Activated T-helper 2 cell treated with anti-CD3 and anti-CD28 coated beads, Interferon-gamma antibody, Interleukin-2, Interleukin-4, amounts not matched to agents 10 μg/mL and 5 μg/mL and 100 μg/mL, durations not matched to agents 14 hours and 24 hours and 36 hours (primary cell): ENCODE measurements at regions not wholly inside any gene's neighbourhood (a gene's known extent, or its start where the extent isn't known, plus 50 kb on each side); places are given as distances from the start of the nearest gene placed in this dataset.

ENCODE experiments used
- DNase-seq: peaks from one replicate; pipeline ENCODE4 v3.0.0; 2021; ENCODE audit warnings: low spot score
- H3K27ac Mint-ChIP-seq: one replicate; pipeline ENCODE4 v1.8.0; 2021; ENCODE audit warnings: mixed read lengths
- H3K27me3 Mint-ChIP-seq: one replicate; pipeline ENCODE4 v1.8.0; 2021; ENCODE audit warnings: low read depth, mixed read lengths
- H3K36me3 Mint-ChIP-seq: one replicate; pipeline ENCODE4 v1.8.0; 2021; ENCODE audit warnings: low read depth, mixed read lengths
- H3K4me1 Mint-ChIP-seq: one replicate; pipeline ENCODE4 v1.8.0; 2021; ENCODE audit warnings: low read depth, mixed read lengths
- H3K4me3 Mint-ChIP-seq: one replicate; pipeline ENCODE4 v1.8.0; 2021; ENCODE audit warnings: low read depth, mild to moderate bottlenecking, moderate library complexity, mixed read lengths
- H3K9me3 Mint-ChIP-seq: one replicate; pipeline ENCODE4 v1.8.0; 2021; ENCODE audit warnings: mixed read lengths
- intact Hi-C: fragments of 100-400 bp; cut with micrococcal nuclease; formaldehyde crosslinking; loops from one replicate; pipeline ENCODE4 v1.15.1; 2023

DNA sequence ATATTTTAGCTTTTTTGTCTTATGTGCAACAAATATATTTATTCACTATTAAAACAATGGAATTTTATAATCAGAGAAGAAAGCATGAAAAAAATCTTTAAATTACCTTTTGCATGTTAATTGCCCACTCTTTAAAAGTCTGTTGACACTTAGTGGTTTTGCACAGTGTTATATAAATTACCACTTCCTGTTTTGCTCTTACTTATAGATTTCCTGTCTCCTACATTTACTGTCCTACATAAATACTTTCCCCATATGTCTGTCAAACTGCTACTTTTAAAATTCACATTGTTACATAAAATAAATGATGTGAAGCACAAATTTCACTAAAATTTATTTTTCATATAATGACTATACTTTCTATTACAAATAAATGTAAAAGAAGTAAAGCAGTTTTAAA lies 161.1 kb upstream of the NDST4 start:
- no peak for DNase-seq
- Mint-ChIP-seq H3K4me1 (peaks cover 23% of the 10 kb centered on the region), H3K4me3 (no peak overlapping the region), H3K27me3 (no peaks in the 10 kb centered on the region), H3K27ac (no peak overlapping the region), H3K9me3 (peaks cover 7% of the 10 kb centered on the region), H3K36me3 (no peaks in the 10 kb centered on the region)
- intact Hi-C loops, result no loop called here

DNA sequence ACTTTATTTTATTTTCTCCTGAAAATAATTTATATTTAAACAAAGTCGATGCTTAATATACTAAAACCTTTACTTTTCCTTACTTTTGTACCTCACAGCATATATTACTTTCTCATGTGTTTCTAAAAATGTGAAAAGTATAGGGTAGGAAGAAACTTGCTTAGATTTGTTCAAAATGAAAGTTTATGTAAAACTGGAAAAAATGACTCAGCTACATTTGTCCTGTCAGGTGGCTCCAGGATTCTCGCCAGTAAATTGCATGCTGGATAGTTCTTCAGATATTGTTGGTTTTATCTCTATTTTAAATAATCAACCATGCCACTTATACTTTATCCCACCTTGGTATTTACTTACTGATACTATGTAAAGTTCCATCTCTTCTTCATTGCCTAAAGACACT lies 159.2 kb upstream of the NDST4 start:
- Mint-ChIP-seq H3K9me3 (peaks cover 7% of the 10 kb centered on the region), H3K4me3 (no peak overlapping the region), H3K36me3 (no peaks in the 10 kb centered on the region), H3K4me1 (peaks cover 22% of the 10 kb centered on the region), H3K27ac (no peak overlapping the region), H3K27me3 (no peaks in the 10 kb centered on the region)
- no peak for DNase-seq
- intact Hi-C loops, result no loop called here

DNA sequence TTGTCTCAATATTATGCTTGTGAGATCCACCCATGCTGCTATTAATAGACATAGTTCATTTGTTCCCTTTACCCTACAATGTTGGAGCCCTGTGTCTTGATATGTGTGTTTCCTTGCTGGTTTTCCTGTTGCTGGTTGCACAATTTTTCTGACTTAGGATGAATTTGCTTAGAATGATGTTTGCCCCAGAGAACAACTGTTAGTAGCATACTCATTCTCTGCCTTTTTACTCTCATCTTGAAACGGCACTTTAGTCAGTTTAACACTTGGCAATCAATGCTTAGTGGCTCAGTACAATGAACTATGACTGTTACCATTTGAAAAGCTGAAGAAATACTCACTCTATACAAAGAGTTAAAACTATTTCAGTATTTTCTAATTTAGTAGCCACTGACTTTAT lies 158.8 kb upstream of the NDST4 start:
- intact Hi-C loops, result no loop called here
- Mint-ChIP-seq H3K9me3 (peaks cover 7% of the 10 kb centered on the region), H3K27me3 (no peaks in the 10 kb centered on the region), H3K27ac (no peak overlapping the region), H3K4me3 (no peak overlapping the region), H3K4me1 (peaks cover 22% of the 10 kb centered on the region), H3K36me3 (no peaks in the 10 kb centered on the region)
- DNase-seq, result no peak

DNA sequence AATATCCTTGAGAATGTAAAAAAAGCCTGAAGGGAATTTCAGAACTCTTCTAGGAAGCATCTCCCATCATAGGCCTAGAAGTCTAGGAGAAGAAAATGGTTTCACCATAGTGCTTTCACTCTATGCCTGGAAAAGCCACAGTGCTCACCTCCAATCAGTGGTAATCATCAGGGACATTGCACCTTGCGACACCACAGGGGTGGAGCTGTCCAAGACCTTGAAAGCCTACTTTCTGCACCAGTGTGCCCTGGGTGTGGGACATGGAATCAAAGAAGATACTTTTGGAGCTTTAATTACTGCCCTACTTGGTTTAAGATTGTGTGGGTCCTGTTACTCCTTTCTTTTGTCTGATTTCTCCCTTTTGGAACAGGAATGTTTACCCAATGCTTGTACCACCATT lies 146.8 kb upstream of the NDST4 start:
- H3K4me3 Mint-ChIP-seq, result no peak overlapping the region
- intact Hi-C loops, result no loop called here
- no peak overlapping the region for H3K27ac Mint-ChIP-seq
- H3K9me3 Mint-ChIP-seq, result no peaks in the 10 kb centered on the region
- no peak for DNase-seq
- no peaks in the 10 kb centered on the region for H3K27me3 Mint-ChIP-seq
- H3K36me3 Mint-ChIP-seq, result no peaks in the 10 kb centered on the region
- no peaks in the 10 kb centered on the region for H3K4me1 Mint-ChIP-seq

DNA sequence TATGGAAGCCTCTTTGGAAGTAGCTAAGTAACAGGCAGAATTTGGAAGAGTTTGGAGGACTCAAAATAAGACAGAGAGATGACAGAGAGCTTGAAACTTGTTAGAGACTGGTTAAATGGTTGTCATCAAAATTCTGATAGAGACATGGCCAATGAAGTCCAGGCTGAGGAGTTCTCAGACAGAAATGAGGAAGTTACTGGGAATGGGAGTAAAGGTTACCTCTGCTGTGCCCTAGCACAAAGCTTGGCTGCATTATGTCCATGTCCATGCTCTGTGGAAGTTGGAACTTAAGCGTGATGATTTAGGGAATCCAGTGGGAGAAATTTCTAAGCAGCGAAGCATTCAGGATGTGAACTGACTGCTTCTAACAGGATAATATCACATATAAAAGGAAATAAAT lies 146.2 kb upstream of the NDST4 start:
- intact Hi-C loops, result no loop called here
- H3K9me3 Mint-ChIP-seq, result no peaks in the 10 kb centered on the region
- no peaks in the 10 kb centered on the region for H3K36me3 Mint-ChIP-seq
- no peak overlapping the region for H3K27ac Mint-ChIP-seq
- DNase-seq, result no peak
- H3K4me3 Mint-ChIP-seq, result no peak overlapping the region
- no peaks in the 10 kb centered on the region for H3K4me1 Mint-ChIP-seq
- H3K27me3 Mint-ChIP-seq, result no peaks in the 10 kb centered on the region

DNA sequence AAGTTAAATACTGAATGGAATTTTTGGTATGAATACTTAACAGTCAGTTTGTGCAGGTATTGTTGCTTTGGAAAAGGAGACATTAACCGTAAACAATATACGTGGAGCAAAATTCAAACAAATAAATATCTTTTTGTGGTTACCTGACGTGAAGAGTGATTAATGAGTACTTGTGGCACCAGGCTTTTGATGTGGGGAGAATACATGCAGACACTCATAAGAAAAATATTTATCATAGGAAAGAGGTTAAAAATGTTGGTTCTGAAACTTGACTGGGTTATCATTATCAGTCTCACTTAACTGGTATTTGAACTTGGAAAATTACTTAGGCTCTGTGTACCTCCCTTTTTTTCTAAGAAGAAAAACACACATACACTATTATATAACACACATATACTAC lies 136.4 kb upstream of the NDST4 start:
- Mint-ChIP-seq H3K4me3 (no peak overlapping the region), H3K9me3 (no peaks in the 10 kb centered on the region), H3K36me3 (no peaks in the 10 kb centered on the region), H3K27ac (no peak overlapping the region), H3K4me1 (no peaks in the 10 kb centered on the region), H3K27me3 (no peaks in the 10 kb centered on the region)
- DNase-seq, result no peak
- intact Hi-C loops, result no loop called here

DNA sequence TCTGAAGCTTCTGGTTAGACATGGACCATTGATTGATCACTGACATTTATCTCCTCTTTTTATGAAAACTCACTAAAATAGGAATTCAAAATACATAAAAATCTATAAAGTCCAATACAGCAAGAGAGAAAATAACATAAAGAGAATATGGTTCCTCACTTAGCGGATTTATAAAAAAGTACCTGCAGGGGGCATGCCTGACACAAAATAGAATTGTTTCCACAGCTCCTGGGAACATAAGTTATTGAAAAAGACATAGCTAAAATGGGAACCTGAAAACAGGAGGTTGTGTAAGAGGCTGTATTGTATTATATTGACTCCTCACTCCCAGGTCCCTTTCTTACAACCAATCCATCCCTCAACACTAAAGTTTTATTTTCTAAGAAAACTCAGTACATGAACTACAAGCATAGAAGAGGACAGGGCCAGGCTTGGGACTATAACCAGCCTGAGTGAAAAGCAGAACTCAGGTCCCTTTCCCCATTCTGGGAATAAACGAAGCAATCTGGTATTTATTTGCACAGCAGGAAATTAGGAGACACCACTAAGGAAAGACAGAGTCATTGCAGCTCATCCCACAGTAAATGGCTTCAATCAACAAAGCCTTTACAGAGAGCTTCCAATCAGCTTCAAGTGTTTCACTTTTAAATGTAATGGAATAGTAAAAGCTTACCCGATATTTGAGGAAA lies 121.1 kb upstream of the NDST4 start:
- Mint-ChIP-seq H3K4me1 (no peaks in the 10 kb centered on the region), H3K4me3 (no peak overlapping the region), H3K27me3 (no peaks in the 10 kb centered on the region), H3K27ac (no peak overlapping the region), H3K36me3 (no peaks in the 10 kb centered on the region), H3K9me3 (no peaks in the 10 kb centered on the region)
- intact Hi-C loops, result loop anchor here (5.0 kb wide), 1 partner anchor 618 kb away; no protein-coding TSS in a partner anchor
- DNase-seq, result no peak

DNA sequence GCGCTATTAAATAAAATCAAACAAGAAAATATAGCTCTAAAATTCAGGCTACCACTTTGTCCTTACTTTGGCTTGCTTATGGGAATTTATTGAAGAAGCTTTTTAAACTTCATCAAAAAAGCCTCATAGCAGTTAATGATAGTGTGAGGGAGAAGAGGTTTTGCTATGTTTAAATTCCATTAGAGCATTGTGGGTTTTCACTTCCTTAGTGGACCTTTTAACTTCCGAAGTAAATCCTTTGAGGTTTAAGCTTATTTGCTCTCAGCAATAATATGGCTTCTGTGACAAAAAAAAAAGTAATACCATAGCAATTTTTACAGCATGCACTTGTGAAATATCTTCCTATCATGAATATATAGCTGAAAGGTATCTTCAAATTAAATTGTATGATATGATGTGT lies 120.2 kb upstream of the NDST4 start:
- Mint-ChIP-seq H3K9me3 (no peaks in the 10 kb centered on the region), H3K36me3 (no peaks in the 10 kb centered on the region), H3K4me3 (no peak overlapping the region), H3K27ac (no peak overlapping the region), H3K4me1 (no peaks in the 10 kb centered on the region), H3K27me3 (no peaks in the 10 kb centered on the region)
- intact Hi-C loops, result loop anchor here (5.0 kb wide), 1 partner anchor 619 kb away; no protein-coding TSS in a partner anchor
- no peak for DNase-seq

DNA sequence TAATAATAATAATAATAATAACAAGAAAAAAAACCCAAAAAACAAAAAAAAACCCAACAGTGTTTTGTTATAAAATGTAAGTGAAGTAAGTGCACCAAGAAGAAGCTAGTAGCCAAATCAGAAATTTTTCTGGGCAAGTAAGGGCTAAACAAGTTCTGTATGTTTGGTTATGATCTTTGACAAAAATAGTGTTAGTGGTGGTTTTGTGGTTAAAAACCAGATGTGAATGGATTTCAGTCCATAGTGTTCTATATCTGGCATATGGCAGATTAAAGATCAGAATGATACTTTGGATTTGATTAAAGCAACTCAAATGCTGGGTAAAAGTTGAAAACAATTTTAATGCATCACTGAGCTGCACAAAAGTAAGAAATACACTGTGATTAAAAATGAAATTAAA lies 116.5 kb upstream of the NDST4 start:
- H3K27ac Mint-ChIP-seq, result no peak overlapping the region
- no peaks in the 10 kb centered on the region for H3K4me1 Mint-ChIP-seq
- H3K36me3 Mint-ChIP-seq, result no peaks in the 10 kb centered on the region
- H3K4me3 Mint-ChIP-seq, result no peak overlapping the region
- intact Hi-C loops, result loop anchor here (5.0 kb wide), 1 partner anchor 622 kb away; no protein-coding TSS in a partner anchor
- H3K27me3 Mint-ChIP-seq, result no peaks in the 10 kb centered on the region
- H3K9me3 Mint-ChIP-seq, result no peaks in the 10 kb centered on the region
- no peak for DNase-seq

DNA sequence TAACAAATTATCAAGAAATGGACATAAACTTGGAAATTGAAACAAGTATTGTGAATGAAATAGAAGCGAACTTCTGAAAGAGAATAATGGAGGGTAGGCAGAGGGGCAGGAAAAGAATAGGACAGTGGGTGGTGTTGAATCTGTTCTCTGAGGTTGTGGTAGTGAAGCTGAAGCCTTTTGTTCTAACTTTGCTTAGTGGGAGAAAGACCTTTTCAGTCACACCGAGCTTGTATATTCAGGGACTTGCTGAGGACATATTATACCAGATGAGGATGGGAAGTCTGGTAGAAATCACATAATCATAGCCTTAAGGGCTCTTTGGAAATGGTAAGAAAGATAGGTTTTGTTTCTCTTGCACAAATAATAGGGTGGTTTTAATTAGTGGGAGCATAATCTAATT lies 115.4 kb upstream of the NDST4 start:
- H3K27ac Mint-ChIP-seq, result no peak overlapping the region
- intact Hi-C loops, result no loop called here
- no peaks in the 10 kb centered on the region for H3K27me3 Mint-ChIP-seq
- no peaks in the 10 kb centered on the region for H3K9me3 Mint-ChIP-seq
- H3K4me1 Mint-ChIP-seq, result no peaks in the 10 kb centered on the region
- H3K36me3 Mint-ChIP-seq, result no peaks in the 10 kb centered on the region
- no peak overlapping the region for H3K4me3 Mint-ChIP-seq
- DNase-seq, result no peak

DNA sequence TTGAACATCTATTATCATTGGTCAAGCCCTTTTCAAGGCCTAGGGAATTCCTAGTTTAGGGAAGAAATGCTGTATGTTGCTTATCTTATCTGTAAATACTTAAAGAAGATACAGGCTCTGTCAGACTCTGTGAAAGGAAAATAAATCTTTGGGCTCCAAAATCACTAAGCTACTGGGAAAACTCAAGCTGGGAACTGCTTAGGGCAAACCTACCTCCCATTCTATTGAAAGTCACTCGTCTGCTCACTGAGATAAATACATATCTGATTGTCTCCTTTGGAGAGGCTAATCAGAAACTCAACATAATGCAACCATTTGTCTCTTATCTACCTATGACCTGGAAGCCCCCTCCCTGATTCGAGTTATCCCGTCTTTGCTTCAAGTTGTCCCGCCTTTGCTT lies 108.6 kb upstream of the NDST4 start:
- Mint-ChIP-seq H3K27me3 (no peaks in the 10 kb centered on the region), H3K4me1 (no peaks in the 10 kb centered on the region), H3K9me3 (no peaks in the 10 kb centered on the region), H3K36me3 (no peaks in the 10 kb centered on the region), H3K27ac (no peak overlapping the region), H3K4me3 (no peak overlapping the region)
- intact Hi-C loops, result no loop called here
- DNase-seq, result no peak

DNA sequence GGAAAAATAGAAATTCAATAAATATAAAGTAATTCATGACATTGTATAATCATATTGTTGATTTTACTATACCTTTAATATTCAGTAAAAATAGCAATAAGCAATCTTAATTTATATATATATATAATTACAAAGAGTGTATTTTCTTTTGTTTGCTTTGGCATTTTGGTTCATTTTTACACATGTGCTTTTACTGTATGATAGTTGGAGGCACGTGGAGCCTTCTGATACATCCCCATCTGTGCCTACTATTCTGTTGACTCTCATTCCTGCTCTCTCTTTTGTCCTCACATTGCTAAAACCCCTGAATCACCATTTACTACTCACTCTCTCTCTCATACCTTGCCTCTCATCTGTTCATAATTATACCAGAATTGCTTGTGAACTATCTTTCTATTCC lies 106.4 kb upstream of the NDST4 start:
- H3K4me3 Mint-ChIP-seq, result no peak overlapping the region
- intact Hi-C loops, result no loop called here
- H3K27ac Mint-ChIP-seq, result no peak overlapping the region
- no peaks in the 10 kb centered on the region for H3K27me3 Mint-ChIP-seq
- H3K9me3 Mint-ChIP-seq, result no peaks in the 10 kb centered on the region
- H3K36me3 Mint-ChIP-seq, result no peaks in the 10 kb centered on the region
- no peaks in the 10 kb centered on the region for H3K4me1 Mint-ChIP-seq
- DNase-seq, result no peak

DNA sequence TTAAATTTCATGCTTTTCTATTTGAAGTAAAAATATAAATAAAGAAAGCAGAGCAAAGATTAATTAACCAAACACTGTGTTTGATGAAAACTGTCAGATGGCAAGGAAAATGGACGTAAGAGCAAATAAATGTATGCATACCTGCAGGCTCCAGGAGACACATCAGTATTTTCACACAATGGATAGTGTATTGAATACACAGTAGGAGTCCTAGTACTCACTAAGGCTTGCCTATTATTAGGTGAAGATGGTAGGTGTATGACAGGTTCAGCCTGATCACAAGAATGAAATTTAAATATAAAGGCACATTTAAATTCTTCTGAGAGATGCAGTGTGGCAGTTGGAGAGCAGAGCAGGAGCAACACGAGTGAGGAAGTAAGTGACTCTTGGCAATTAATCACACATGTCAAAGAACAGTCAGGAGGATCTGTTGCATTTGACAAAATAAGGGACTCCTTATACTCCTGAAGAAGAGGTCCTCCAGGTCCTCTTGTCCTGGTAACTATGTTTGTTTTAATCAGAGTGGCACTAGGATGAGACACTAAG lies 106.0 kb upstream of the NDST4 start:
- Mint-ChIP-seq H3K9me3 (no peaks in the 10 kb centered on the region), H3K4me1 (no peaks in the 10 kb centered on the region), H3K27me3 (no peaks in the 10 kb centered on the region), H3K36me3 (no peaks in the 10 kb centered on the region), H3K27ac (no peak overlapping the region), H3K4me3 (no peak overlapping the region)
- intact Hi-C loops, result no loop called here
- no peak for DNase-seq

DNA sequence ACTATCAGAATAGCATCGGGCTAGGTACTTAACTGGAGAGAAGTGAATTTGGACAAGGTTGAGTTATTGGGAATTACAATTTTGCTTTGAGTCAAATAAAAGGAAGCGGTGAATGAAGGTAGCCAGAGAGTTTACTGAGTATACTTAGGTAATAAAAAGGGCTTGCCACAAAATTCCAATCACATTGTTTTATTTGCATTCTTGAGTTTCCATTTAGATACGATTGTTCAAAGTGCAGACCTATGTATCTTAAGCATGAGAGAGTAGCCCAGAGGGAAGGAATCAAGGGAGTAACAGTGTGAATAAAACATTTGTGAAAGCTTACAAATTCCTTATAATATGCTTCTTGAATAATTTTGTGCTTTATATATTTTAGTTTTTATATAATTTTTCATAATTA lies 102.5 kb upstream of the NDST4 start:
- no peaks in the 10 kb centered on the region for H3K36me3 Mint-ChIP-seq

More for the DNA sequence above, 102.5 kb upstream of the NDST4 start:
- Mint-ChIP-seq H3K4me1 (no peaks in the 10 kb centered on the region), H3K9me3 (no peaks in the 10 kb centered on the region), H3K27me3 (no peaks in the 10 kb centered on the region), H3K4me3 (no peak overlapping the region), H3K27ac (no peak overlapping the region)
- intact Hi-C loops, result no loop called here
- DNase-seq, result no peak
